ENCODE measurements at regions not wholly inside any gene's neighbourhood (a gene's known extent, or its start where the extent isn't known, plus 50 kb on each side); places are given as distances from the start of the nearest gene placed in this dataset.

DNA sequence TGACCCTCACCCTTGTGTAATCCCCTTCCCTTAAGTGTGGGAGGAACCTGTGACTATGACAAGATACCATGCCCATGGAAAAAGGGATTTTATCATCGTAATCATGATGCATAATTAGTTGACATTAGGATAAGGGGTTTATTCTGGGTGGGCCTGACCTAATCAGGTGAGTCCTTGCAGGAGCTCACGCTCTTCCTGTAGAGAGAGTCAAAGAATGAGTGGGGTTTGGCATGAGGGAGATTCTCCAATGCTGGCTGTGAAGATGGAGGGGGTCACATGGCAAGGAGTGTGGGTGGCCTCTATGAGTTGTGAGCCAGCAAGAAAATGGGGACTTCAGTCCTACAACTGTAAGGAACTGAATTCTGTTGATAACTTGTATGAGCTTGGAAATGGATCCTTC, 342.0 kb upstream of the TSHZ2 start:
- TF ChIP-seq, protein P1, sequence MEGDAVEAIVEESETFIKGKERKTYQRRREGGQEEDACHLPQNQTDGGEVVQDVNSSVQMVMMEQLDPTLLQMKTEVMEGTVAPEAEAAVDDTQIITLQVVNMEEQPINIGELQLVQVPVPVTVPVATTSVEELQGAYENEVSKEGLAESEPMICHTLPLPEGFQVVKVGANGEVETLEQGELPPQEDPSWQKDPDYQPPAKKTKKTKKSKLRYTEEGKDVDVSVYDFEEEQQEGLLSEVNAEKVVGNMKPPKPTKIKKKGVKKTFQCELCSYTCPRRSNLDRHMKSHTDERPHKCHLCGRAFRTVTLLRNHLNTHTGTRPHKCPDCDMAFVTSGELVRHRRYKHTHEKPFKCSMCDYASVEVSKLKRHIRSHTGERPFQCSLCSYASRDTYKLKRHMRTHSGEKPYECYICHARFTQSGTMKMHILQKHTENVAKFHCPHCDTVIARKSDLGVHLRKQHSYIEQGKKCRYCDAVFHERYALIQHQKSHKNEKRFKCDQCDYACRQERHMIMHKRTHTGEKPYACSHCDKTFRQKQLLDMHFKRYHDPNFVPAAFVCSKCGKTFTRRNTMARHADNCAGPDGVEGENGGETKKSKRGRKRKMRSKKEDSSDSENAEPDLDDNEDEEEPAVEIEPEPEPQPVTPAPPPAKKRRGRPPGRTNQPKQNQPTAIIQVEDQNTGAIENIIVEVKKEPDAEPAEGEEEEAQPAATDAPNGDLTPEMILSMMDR (IDR thresholded peaks at IDR 0.05; ENCODE audit: insufficient read depth, low read length, severe bottlenecking), result no peak
- FAIRE-seq (no peak), DNase-seq (ENCODE audit: low read depth) (no peak)
- no peaks in the 10 kb centered on the region for H3K27me3 ChIP-seq (ENCODE audit: control insufficient read depth, insufficient read depth, low read length)
- no peaks in the 10 kb centered on the region for H3K36me3 ChIP-seq (ENCODE audit: control insufficient read depth, insufficient read depth, low read length)
- no peak overlapping the region for H3K4me3 ChIP-seq (ENCODE audit: low read depth, low read length)

DNA sequence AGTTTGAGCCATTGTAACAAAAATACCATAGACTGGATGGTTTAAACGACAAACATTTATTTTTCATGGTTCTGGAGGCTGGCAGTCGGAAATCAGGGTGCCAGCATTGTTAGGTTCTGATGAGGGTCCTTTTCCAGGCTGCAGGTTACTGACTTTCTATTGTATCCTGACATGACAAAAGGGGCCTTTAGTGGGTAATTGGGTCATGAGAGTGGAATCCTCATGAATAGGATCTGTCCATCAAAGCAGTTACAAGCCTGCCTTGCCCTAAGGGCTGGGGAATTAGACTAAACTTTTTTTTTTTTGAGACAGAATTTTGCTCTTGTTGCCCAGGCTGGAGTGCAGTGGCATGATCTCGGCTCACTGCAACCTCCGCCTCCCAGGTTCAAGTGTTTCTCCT, 347.9 kb upstream of the TSHZ2 start:
- Histone ChIP-seq H3K4me3 (ENCODE audit: low read depth, low read length) (no peak overlapping the region), H3K27me3 (ENCODE audit: control insufficient read depth, insufficient read depth, low read length) (no peaks in the 10 kb centered on the region), H3K36me3 (ENCODE audit: control insufficient read depth, insufficient read depth, low read length) (no peaks in the 10 kb centered on the region)
- DNase-seq (ENCODE audit: low read depth), result no peak
- TF ChIP-seq, protein P1 (IDR thresholded peaks at IDR 0.05; ENCODE audit: insufficient read depth, low read length, severe bottlenecking), result no peak
- FAIRE-seq, result no peak

DNA sequence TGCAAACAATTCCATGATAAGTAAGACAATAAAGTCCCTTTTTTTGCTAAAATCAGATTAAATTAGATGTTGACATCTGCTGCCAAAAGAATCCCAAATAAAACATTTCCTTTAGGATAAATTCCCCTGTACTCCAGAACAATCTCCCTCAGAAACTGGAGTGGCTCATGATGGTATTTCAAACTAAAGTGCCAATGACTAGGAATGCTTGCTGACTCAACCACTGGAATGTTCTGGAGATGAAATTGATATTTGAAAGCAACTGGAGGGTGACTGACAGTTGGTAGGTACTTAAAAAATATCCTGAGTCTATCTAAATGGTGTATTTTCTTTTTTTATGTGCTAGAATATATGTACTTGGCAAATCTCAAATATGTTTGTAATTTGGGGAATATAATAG, 350.1 kb upstream of the TSHZ2 start:
- FAIRE-seq, result no peak
- Histone ChIP-seq H3K4me3 (ENCODE audit: low read depth, low read length) (no peak overlapping the region), H3K36me3 (ENCODE audit: control insufficient read depth, insufficient read depth, low read length) (no peaks in the 10 kb centered on the region), H3K27me3 (ENCODE audit: control insufficient read depth, insufficient read depth, low read length) (no peaks in the 10 kb centered on the region)
- DNase-seq (ENCODE audit: low read depth), result peak; percentile 25
- TF ChIP-seq, protein P1 (IDR thresholded peaks at IDR 0.05; ENCODE audit: insufficient read depth, low read length, severe bottlenecking), result no peak

DNA sequence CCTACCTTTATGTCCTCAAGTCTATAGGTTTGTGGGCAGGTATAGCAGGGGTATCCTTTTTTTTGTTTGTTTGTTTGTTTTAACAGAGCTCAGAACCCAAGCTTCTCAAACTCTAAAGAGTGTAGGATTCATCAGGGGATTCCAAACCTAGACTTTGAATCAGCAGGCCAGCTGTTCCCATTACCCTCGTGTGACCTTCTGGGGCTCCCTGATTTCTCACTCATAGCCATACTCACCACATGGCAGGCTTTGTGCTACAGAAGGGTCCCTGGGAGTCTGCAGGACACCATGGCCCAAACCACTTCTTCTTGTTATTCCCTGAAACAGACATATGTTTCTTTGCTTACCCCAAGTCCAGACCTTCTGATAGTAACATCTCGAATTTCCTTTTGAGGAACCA, 350.8 kb upstream of the TSHZ2 start:
- DNase-seq (ENCODE audit: low read depth), result no peak

DNA sequence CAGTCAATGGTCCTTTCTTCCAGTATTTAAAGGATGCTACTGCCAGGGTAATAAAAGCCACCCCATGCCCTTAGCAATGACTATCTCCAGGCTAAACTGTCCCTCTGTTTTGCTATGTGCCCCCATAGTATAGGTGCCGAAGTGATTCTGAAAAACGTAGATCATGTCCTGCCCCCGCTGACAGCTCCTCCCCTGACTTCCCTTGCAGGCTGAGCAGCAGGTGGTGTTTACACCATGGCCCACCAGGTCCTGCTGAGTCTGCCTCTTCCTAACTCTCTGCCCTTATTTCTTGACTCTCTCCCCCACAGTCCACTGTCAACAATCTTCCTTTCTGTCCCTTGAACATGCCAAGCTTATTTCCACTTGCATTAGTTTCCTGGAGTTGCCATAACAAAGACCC, 352.5 kb upstream of the TSHZ2 start:
- Histone ChIP-seq H3K36me3 (ENCODE audit: control insufficient read depth, insufficient read depth, low read length) (no peaks in the 10 kb centered on the region), H3K4me3 (ENCODE audit: low read depth, low read length) (no peak overlapping the region), H3K27me3 (ENCODE audit: control insufficient read depth, insufficient read depth, low read length) (no peaks in the 10 kb centered on the region)
- no peak for DNase-seq (ENCODE audit: low read depth)
- TF ChIP-seq, protein P1 (IDR thresholded peaks at IDR 0.05; ENCODE audit: insufficient read depth, low read length, severe bottlenecking), result no peak
- no peak for FAIRE-seq

More for the DNA sequence above, 350.8 kb upstream of the TSHZ2 start:
- Histone ChIP-seq H3K36me3 (ENCODE audit: control insufficient read depth, insufficient read depth, low read length) (no peaks in the 10 kb centered on the region), H3K4me3 (ENCODE audit: low read depth, low read length) (no peak overlapping the region), H3K27me3 (ENCODE audit: control insufficient read depth, insufficient read depth, low read length) (no peaks in the 10 kb centered on the region)
- TF ChIP-seq, protein P1 (IDR thresholded peaks at IDR 0.05; ENCODE audit: insufficient read depth, low read length, severe bottlenecking), result no peak
- FAIRE-seq, result no peak

DNA sequence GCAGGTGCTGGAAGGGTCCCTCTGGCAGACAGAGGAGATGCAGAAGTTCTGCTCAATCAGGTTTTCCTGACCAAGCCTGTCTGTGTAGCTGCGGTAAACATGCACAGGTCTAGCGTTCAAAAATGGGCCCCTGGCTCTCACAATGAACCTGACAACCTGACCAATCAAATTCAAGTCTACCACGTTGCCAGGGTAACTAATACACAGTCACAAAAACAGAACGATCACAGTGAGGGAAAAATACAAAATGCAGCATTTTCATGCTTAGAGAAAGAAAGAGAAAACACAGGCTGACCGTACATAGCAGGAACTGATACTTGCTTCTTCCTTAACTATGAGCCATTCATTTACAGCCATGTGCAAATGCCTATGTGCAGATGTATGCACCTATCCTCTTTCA, 353.1 kb upstream of the TSHZ2 start:
- DNase-seq (ENCODE audit: low read depth) (no peak), FAIRE-seq (peak; percentile 70)
- TF ChIP-seq, protein P1 (IDR thresholded peaks at IDR 0.05; ENCODE audit: insufficient read depth, low read length, severe bottlenecking), result no peak

More for the DNA sequence above, 353.1 kb upstream of the TSHZ2 start:
- no peaks in the 10 kb centered on the region for H3K27me3 ChIP-seq (ENCODE audit: control insufficient read depth, insufficient read depth, low read length)
- no peak overlapping the region for H3K4me3 ChIP-seq (ENCODE audit: low read depth, low read length)
- no peaks in the 10 kb centered on the region for H3K36me3 ChIP-seq (ENCODE audit: control insufficient read depth, insufficient read depth, low read length)

Measured in bronchial epithelial cell (primary cell).